ENCODE measurements at regions not wholly inside any gene's neighbourhood (a gene's known extent, or its start where the extent isn't known, plus 50 kb on each side); places are given as distances from the start of the nearest gene placed in this dataset.

GRCh38 chr3:181940703-181941102 lies 229.0 kb downstream of the SOX2 start:
- Histone ChIP-seq H3K23ac (ENCODE audit: low read length) (no peak overlapping the region), H2AK5ac (ENCODE audit: low read length) (no peak overlapping the region), H4K8ac (ENCODE audit: low read depth, low read length) (no peak overlapping the region), H3K27ac (ENCODE audit: low read depth, low read length) (no peak overlapping the region), H3K79me2 (ENCODE audit: control insufficient read depth, insufficient read depth, low read length, poor library complexity) (no peaks in the 10 kb centered on the region), H3K4me1 (ENCODE audit: control insufficient read depth in 1 of 2, insufficient read depth in 2 of 2, low read length in 2 of 2) (no peaks in the 10 kb centered on the region), H2BK5ac (ENCODE audit: low read depth, low read length, poor library complexity) (no peak overlapping the region), H2AFZ (ENCODE audit: insufficient read depth, low read length, poor library complexity) (no peak overlapping the region), H3K36me3 (ENCODE audit: control insufficient read depth in 1 of 2, insufficient read depth in 2 of 2, low read length in 2 of 2) (no peaks in the 10 kb centered on the region), H3K79me1 (ENCODE audit: low read length) (no peaks in the 10 kb centered on the region), H3K18ac (ENCODE audit: low read length) (no peak overlapping the region), H3K4me2 (ENCODE audit: low read length) (no peak overlapping the region), H4K12ac (ENCODE audit: low read depth, low read length) (no peak overlapping the region), H4K91ac (ENCODE audit: low read depth, low read length) (no peak overlapping the region), H3K4ac (ENCODE audit: low read depth, low read length) (no peak overlapping the region), H3K9ac (ENCODE audit: low read length) (no peak overlapping the region), H3K14ac (ENCODE audit: low read length) (no peak overlapping the region), H3K9me3 (ENCODE audit: insufficient read depth, low read depth, low read length) (no peaks in the 10 kb centered on the region), H3K27me3 (ENCODE audit: insufficient read depth, low read length) (no peaks in the 10 kb centered on the region), H3K4me3 (ENCODE audit: low read depth, low read length) (no peak overlapping the region), H2BK12ac (ENCODE audit: low read length) (no peak overlapping the region), H2BK120ac (ENCODE audit: insufficient read depth, low read length, poor library complexity) (no peak overlapping the region)
- DNase-seq: no peak
- WGBS (ENCODE audit: extremely low coverage, insufficient coverage, insufficient read length): no CpG with 5 or more reads among the region's 3 CpGs

GRCh38 chr3:181941250-181941649 lies 229.5 kb downstream of the SOX2 start:
- Histone ChIP-seq H3K9ac (ENCODE audit: low read length) (no peak overlapping the region), H3K4ac (ENCODE audit: low read depth, low read length) (no peak overlapping the region), H4K12ac (ENCODE audit: low read depth, low read length) (no peak overlapping the region), H3K79me1 (ENCODE audit: low read length) (no peaks in the 10 kb centered on the region), H3K27me3 (ENCODE audit: insufficient read depth, low read length) (no peaks in the 10 kb centered on the region), H4K8ac (ENCODE audit: low read depth, low read length) (no peak overlapping the region), H3K27ac (ENCODE audit: low read depth, low read length) (no peak overlapping the region), H3K79me2 (ENCODE audit: control insufficient read depth, insufficient read depth, low read length, poor library complexity) (no peaks in the 10 kb centered on the region), H2BK12ac (ENCODE audit: low read length) (no peak overlapping the region), H3K4me1 (ENCODE audit: control insufficient read depth in 1 of 2, insufficient read depth in 2 of 2, low read length in 2 of 2) (no peaks in the 10 kb centered on the region), H3K36me3 (ENCODE audit: control insufficient read depth in 1 of 2, insufficient read depth in 2 of 2, low read length in 2 of 2) (no peaks in the 10 kb centered on the region), H4K91ac (ENCODE audit: low read depth, low read length) (no peak overlapping the region), H2BK120ac (ENCODE audit: insufficient read depth, low read length, poor library complexity) (no peak overlapping the region), H2AK5ac (ENCODE audit: low read length) (no peak overlapping the region), H2BK5ac (ENCODE audit: low read depth, low read length, poor library complexity) (no peak overlapping the region), H3K4me3 (ENCODE audit: low read depth, low read length) (no peak overlapping the region), H3K9me3 (ENCODE audit: insufficient read depth, low read depth, low read length) (no peaks in the 10 kb centered on the region), H3K14ac (ENCODE audit: low read length) (no peak overlapping the region), H2AFZ (ENCODE audit: insufficient read depth, low read length, poor library complexity) (no peak overlapping the region), H3K23ac (ENCODE audit: low read length) (no peak overlapping the region), H3K18ac (ENCODE audit: low read length) (no peak overlapping the region), H3K4me2 (ENCODE audit: low read length) (no peak overlapping the region)
- no CpG with 5 or more reads among the region's 5 CpGs for WGBS (ENCODE audit: extremely low coverage, insufficient coverage, insufficient read length)
- DNase-seq: no peak

DNA sequence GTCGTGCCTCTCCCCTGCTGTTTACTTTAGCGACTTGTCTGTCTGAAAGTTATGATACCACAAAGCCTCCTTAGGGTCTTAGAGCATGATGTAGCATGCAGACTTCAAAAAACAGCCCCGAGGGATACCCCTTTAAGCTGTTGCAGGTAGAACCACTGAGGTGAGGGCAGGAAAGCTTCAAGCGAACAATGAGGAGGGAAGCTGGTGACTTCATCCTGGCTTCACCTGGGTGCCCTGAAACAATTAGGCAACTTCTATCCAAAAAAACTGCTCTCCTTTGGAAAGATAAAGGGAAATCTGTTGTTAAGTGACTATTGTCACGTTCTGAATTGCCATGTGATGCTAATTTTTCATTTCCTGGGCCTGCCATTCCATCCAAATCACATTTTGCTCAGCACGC lies 231.6 kb downstream of the SOX2 start:
- no peak overlapping the region for H2BK120ac ChIP-seq (ENCODE audit: insufficient read depth, low read length, poor library complexity)
- H3K23ac ChIP-seq (ENCODE audit: low read length): no peak overlapping the region
- H3K4ac ChIP-seq (ENCODE audit: low read depth, low read length): no peak overlapping the region
- H3K36me3 ChIP-seq (ENCODE audit: control insufficient read depth in 1 of 2, insufficient read depth in 2 of 2, low read length in 2 of 2): no peaks in the 10 kb centered on the region
- no peak overlapping the region for H4K12ac ChIP-seq (ENCODE audit: low read depth, low read length)
- H4K8ac ChIP-seq (ENCODE audit: low read depth, low read length): no peak overlapping the region
- no peak for DNase-seq
- H3K79me2 ChIP-seq (ENCODE audit: control insufficient read depth, insufficient read depth, low read length, poor library complexity): no peaks in the 10 kb centered on the region
- no peak overlapping the region for H2AK5ac ChIP-seq (ENCODE audit: low read length)
- no peak overlapping the region for H3K18ac ChIP-seq (ENCODE audit: low read length)
- H3K4me3 ChIP-seq (ENCODE audit: low read depth, low read length): no peak overlapping the region
- H2BK12ac ChIP-seq (ENCODE audit: low read length): no peak overlapping the region
- no peak overlapping the region for H4K91ac ChIP-seq (ENCODE audit: low read depth, low read length)
- no CpG with 5 or more reads among the region's 6 CpGs for WGBS (ENCODE audit: extremely low coverage, insufficient coverage, insufficient read length)
- H3K27me3 ChIP-seq (ENCODE audit: insufficient read depth, low read length): no peaks in the 10 kb centered on the region
- no peaks in the 10 kb centered on the region for H3K4me1 ChIP-seq (ENCODE audit: control insufficient read depth in 1 of 2, insufficient read depth in 2 of 2, low read length in 2 of 2)
- no peak overlapping the region for H3K9ac ChIP-seq (ENCODE audit: low read length)
- no peak overlapping the region for H2BK5ac ChIP-seq (ENCODE audit: low read depth, low read length, poor library complexity)
- no peaks in the 10 kb centered on the region for H3K79me1 ChIP-seq (ENCODE audit: low read length)
- no peak overlapping the region for H2AFZ ChIP-seq (ENCODE audit: insufficient read depth, low read length, poor library complexity)
- H3K27ac ChIP-seq (ENCODE audit: low read depth, low read length): no peak overlapping the region
- H3K4me2 ChIP-seq (ENCODE audit: low read length): no peak overlapping the region
- no peaks in the 10 kb centered on the region for H3K9me3 ChIP-seq (ENCODE audit: insufficient read depth, low read depth, low read length)
- no peak overlapping the region for H3K14ac ChIP-seq (ENCODE audit: low read length)

DNA sequence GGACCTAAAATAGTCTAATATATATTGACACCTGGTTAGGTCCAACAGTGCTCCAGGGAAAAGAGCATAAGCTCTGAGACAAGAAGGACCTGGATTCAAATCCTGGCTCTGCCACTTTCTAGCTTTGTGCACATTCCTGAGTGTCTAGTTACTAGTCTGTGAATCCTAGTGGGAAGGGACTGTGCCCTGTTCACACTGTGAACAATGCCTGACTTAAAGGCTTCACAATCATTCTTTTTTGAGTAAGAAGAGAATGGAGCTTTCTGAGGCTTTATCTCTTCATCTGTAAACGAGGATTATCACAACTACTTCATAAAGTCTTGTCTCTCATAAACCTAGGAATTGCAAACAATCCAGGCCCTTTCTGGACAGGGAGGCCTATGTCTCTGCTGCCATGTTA lies 235.9 kb downstream of the SOX2 start:
- Histone ChIP-seq H4K12ac (ENCODE audit: low read depth, low read length) (no peak overlapping the region), H2BK12ac (ENCODE audit: low read length) (no peak overlapping the region), H2AFZ (ENCODE audit: insufficient read depth, low read length, poor library complexity) (no peak overlapping the region), H3K79me2 (ENCODE audit: control insufficient read depth, insufficient read depth, low read length, poor library complexity) (no peaks in the 10 kb centered on the region), H2AK5ac (ENCODE audit: low read length) (no peak overlapping the region), H2BK5ac (ENCODE audit: low read depth, low read length, poor library complexity) (no peak overlapping the region), H3K23ac (ENCODE audit: low read length) (no peak overlapping the region), H3K4me3 (ENCODE audit: low read depth, low read length) (no peak overlapping the region), H3K79me1 (ENCODE audit: low read length) (no peaks in the 10 kb centered on the region), H3K36me3 (ENCODE audit: control insufficient read depth in 1 of 2, insufficient read depth in 2 of 2, low read length in 2 of 2) (no peaks in the 10 kb centered on the region), H3K9ac (ENCODE audit: low read length) (no peak overlapping the region), H3K27me3 (ENCODE audit: insufficient read depth, low read length) (no peaks in the 10 kb centered on the region), H3K4me2 (ENCODE audit: low read length) (no peak overlapping the region), H3K4me1 (ENCODE audit: control insufficient read depth in 1 of 2, insufficient read depth in 2 of 2, low read length in 2 of 2) (no peaks in the 10 kb centered on the region), H4K8ac (ENCODE audit: low read depth, low read length) (no peak overlapping the region), H3K4ac (ENCODE audit: low read depth, low read length) (no peak overlapping the region), H3K27ac (ENCODE audit: low read depth, low read length) (no peak overlapping the region), H4K91ac (ENCODE audit: low read depth, low read length) (no peak overlapping the region), H3K18ac (ENCODE audit: low read length) (no peak overlapping the region), H2BK120ac (ENCODE audit: insufficient read depth, low read length, poor library complexity) (no peak overlapping the region), H3K9me3 (ENCODE audit: insufficient read depth, low read depth, low read length) (no peaks in the 10 kb centered on the region), H3K14ac (ENCODE audit: low read length) (no peak overlapping the region)
- no peak for DNase-seq
- WGBS (ENCODE audit: extremely low coverage, insufficient coverage, insufficient read length): no CpG with 5 or more reads among the region's 1 CpG
